ENCODE measurements at regions not wholly inside any gene's neighbourhood (a gene's known extent, or its start where the extent isn't known, plus 50 kb on each side); places are given as distances from the start of the nearest gene placed in this dataset.

DNA sequence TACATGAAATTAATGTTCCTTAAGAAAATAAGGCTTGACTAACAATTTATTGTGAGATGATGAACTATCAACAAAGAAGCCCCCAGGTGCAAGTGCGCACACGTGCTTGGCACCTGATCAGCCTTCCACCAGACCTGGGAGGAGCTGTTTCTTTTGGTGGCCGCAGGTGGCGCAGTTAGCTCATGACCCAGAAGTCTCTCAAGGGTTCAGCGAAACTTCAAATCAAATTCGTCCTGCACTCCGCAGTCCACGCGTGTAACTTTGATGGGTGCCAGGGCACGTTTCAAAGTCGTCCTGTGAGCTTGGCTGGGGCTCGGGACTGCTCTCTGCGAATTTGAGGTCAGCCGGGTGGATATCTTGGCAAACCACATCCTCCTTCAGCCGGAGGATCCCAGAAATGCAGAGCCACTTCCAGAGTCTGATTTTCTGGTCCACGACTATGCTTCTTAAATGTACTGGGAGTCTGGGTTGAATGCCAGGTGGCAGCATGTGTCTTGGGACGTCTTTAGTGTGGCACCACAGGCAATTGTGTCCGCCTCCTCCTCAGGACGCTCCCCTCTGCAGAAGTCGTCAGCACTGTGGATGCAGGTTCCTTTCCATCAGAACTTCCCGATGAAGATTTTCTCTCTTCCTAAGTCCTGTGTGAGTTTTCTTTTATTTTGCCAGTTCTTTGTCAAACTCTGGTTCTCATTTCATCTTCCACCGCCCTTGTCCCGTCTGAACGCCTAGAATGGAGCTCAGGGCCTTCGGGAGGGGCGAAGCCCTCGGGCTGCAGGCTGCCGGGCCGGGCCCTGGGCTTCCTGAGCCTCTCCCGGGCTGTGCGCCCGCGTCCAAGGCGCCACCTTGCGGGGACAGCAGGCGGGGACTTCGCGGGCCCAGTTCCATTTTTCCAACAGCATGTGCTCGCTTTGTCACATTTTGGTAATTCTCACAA is 61.3 kb upstream of the RAPGEF4 start (continued):
- TF ChIP-seq, protein P1, sequence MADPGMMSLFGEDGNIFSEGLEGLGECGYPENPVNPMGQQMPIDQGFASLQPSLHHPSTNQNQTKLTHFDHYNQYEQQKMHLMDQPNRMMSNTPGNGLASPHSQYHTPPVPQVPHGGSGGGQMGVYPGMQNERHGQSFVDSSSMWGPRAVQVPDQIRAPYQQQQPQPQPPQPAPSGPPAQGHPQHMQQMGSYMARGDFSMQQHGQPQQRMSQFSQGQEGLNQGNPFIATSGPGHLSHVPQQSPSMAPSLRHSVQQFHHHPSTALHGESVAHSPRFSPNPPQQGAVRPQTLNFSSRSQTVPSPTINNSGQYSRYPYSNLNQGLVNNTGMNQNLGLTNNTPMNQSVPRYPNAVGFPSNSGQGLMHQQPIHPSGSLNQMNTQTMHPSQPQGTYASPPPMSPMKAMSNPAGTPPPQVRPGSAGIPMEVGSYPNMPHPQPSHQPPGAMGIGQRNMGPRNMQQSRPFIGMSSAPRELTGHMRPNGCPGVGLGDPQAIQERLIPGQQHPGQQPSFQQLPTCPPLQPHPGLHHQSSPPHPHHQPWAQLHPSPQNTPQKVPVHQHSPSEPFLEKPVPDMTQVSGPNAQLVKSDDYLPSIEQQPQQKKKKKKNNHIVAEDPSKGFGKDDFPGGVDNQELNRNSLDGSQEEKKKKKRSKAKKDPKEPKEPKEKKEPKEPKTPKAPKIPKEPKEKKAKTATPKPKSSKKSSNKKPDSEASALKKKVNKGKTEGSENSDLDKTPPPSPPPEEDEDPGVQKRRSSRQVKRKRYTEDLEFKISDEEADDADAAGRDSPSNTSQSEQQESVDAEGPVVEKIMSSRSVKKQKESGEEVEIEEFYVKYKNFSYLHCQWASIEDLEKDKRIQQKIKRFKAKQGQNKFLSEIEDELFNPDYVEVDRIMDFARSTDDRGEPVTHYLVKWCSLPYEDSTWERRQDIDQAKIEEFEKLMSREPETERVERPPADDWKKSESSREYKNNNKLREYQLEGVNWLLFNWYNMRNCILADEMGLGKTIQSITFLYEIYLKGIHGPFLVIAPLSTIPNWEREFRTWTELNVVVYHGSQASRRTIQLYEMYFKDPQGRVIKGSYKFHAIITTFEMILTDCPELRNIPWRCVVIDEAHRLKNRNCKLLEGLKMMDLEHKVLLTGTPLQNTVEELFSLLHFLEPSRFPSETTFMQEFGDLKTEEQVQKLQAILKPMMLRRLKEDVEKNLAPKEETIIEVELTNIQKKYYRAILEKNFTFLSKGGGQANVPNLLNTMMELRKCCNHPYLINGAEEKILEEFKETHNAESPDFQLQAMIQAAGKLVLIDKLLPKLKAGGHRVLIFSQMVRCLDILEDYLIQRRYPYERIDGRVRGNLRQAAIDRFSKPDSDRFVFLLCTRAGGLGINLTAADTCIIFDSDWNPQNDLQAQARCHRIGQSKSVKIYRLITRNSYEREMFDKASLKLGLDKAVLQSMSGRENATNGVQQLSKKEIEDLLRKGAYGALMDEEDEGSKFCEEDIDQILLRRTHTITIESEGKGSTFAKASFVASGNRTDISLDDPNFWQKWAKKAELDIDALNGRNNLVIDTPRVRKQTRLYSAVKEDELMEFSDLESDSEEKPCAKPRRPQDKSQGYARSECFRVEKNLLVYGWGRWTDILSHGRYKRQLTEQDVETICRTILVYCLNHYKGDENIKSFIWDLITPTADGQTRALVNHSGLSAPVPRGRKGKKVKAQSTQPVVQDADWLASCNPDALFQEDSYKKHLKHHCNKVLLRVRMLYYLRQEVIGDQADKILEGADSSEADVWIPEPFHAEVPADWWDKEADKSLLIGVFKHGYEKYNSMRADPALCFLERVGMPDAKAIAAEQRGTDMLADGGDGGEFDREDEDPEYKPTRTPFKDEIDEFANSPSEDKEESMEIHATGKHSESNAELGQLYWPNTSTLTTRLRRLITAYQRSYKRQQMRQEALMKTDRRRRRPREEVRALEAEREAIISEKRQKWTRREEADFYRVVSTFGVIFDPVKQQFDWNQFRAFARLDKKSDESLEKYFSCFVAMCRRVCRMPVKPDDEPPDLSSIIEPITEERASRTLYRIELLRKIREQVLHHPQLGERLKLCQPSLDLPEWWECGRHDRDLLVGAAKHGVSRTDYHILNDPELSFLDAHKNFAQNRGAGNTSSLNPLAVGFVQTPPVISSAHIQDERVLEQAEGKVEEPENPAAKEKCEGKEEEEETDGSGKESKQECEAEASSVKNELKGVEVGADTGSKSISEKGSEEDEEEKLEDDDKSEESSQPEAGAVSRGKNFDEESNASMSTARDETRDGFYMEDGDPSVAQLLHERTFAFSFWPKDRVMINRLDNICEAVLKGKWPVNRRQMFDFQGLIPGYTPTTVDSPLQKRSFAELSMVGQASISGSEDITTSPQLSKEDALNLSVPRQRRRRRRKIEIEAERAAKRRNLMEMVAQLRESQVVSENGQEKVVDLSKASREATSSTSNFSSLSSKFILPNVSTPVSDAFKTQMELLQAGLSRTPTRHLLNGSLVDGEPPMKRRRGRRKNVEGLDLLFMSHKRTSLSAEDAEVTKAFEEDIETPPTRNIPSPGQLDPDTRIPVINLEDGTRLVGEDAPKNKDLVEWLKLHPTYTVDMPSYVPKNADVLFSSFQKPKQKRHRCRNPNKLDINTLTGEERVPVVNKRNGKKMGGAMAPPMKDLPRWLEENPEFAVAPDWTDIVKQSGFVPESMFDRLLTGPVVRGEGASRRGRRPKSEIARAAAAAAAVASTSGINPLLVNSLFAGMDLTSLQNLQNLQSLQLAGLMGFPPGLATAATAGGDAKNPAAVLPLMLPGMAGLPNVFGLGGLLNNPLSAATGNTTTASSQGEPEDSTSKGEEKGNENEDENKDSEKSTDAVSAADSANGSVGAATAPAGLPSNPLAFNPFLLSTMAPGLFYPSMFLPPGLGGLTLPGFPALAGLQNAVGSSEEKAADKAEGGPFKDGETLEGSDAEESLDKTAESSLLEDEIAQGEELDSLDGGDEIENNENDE (IDR thresholded peaks at IDR 0.05; ENCODE audit: low read depth, low read length) = no peak
- TF ChIP-seq PHF8 (IDR thresholded peaks at IDR 0.05; ENCODE audit: borderline replicate concordance, low read length) (no peak), SMC3 (conservative IDR thresholded peaks at IDR 0.05; ENCODE audit: insufficient read depth, low read depth, low read length) (peak; percentile 63), NFATC3 (IDR thresholded peaks at IDR 0.05) (no peak), GATA2 (CRISPR knock-in tag; IDR thresholded peaks at IDR 0.05) (no peak), KAT8 (IDR thresholded peaks at IDR 0.05; ENCODE audit: low read depth) (no peak), CXXC5 (CRISPR knock-in tag; IDR thresholded peaks at IDR 0.05) (peak; percentile 39; the same call in 1 of the 2 replicates), ZFX (CRISPR knock-in tag; IDR thresholded peaks at IDR 0.05) (peak; percentile 43; the same call in 1 of the 2 replicates), ZNF316 (IDR thresholded peaks at IDR 0.05) (no peak), MEIS2 (IDR thresholded peaks at IDR 0.05; ENCODE audit: partially characterized antibody) (no peak), TRIM24 (IDR thresholded peaks at IDR 0.05) (no peak), SIN3A (IDR thresholded peaks at IDR 0.05; ENCODE audit: borderline replicate concordance in 2 of 2, control insufficient read depth in 1 of 2, low read depth in 2 of 2, low read length in 2 of 2) (no peak)
- TF ChIP-seq, protein P2, sequence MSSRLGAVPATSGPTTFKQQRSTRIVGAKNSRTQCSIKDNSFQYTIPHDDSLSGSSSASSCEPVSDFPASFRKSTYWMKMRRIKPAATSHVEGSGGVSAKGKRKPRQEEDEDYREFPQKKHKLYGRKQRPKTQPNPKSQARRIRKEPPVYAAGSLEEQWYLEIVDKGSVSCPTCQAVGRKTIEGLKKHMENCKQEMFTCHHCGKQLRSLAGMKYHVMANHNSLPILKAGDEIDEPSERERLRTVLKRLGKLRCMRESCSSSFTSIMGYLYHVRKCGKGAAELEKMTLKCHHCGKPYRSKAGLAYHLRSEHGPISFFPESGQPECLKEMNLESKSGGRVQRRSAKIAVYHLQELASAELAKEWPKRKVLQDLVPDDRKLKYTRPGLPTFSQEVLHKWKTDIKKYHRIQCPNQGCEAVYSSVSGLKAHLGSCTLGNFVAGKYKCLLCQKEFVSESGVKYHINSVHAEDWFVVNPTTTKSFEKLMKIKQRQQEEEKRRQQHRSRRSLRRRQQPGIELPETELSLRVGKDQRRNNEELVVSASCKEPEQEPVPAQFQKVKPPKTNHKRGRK (tag; IDR thresholded peaks at IDR 0.05) = 0 out of 2 replicates have a peak, but pooled peaks have one; percentile 16
